D721Med (cell line): ENCODE measurements at regions not wholly inside any gene's neighbourhood (a gene's known extent, or its start where the extent isn't known, plus 50 kb on each side); places are given as distances from the start of the nearest gene placed in this dataset.

Experiments used
- DNase-seq: peaks from one replicate; pipeline ENCODE4 v3.0.0; 2011; ENCODE audit warnings: low spot score; ENCODE audit not compliant: insufficient read length
- FAIRE-seq: peaks from 2 replicates; lab custom pipeline; 2011; peaks lifted over from hg19 to GRCh38; lab: Jason Lieb, UNC
- CTCF ChIP-seq: IDR thresholded peaks from 2 replicates; pipeline ENCODE4 v1.5.1; 2012; ENCODE audit warnings: mild to moderate bottlenecking, control low read depth; ENCODE audit not compliant: insufficient read depth; ENCODE audit errors: missing control alignments

- no peak for FAIRE-seq
- no peak for TF ChIP-seq CTCF
- no peak for DNase-seq
Observed at GRCh38 chr17:33469911-33470310, 176.8 kb upstream of the ASIC2 start.

- FAIRE-seq, result no peak
- DNase-seq, result no peak
- TF ChIP-seq CTCF, result no peak
Observed at GRCh38 chr17:33473061-33473460, 180.0 kb upstream of the ASIC2 start.

- DNase-seq, result no peak
- no peak for TF ChIP-seq CTCF
- no peak for FAIRE-seq
Observed at GRCh38 chr17:33474789-33475188, 181.7 kb upstream of the ASIC2 start.

- FAIRE-seq, result no peak
- no peak for DNase-seq
- no peak for TF ChIP-seq CTCF
Observed at GRCh38 chr17:33475594-33475993, 182.5 kb upstream of the ASIC2 start.

GRCh38 chr17:33481652-33482051 is 188.6 kb upstream of the ASIC2 start:
- DNase-seq (no peak), FAIRE-seq (no peak)
- TF ChIP-seq CTCF, result no peak

GRCh38 chr17:33482636-33483035 is 189.5 kb upstream of the ASIC2 start:
- DNase-seq (no peak), FAIRE-seq (no peak)
- no peak for TF ChIP-seq CTCF

- FAIRE-seq (no peak), DNase-seq (no peak)
- TF ChIP-seq CTCF, result no peak
Observed at GRCh38 chr17:33484559-33484958, 191.5 kb upstream of the ASIC2 start.
